ENCODE measurements at regions not wholly inside any gene's neighbourhood (a gene's known extent, or its start where the extent isn't known, plus 50 kb on each side); places are given as distances from the start of the nearest gene placed in this dataset.
"Not testable (repeated sequence)": the region's sequence is repeated elsewhere in the genome, so short reads cannot be mapped to it uniquely, and the experiment has no call there.

DNA sequence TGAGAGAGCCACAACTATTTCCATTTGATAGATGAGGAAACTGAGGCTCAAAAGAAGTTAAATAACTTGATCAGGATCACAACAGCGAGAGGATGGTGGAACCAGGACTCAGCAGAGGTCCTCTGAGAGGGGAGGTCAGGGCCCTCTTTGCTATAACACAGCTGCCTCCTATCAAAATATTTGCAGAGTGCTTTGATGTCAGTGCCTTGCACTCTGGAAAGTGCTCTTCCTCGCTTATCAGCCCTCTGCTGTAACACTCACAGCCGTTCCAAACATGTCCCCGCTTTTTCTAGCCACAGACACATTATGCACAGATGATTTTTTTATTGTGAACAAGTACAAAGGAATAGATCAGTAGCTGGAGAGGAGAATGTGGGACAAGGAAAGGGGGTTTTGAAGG lies 71.8 kb upstream of the ARHGAP29 start:
- DNase-seq (ENCODE audit: low spot score), result no peak
- in situ Hi-C loops (cut with HindIII; ENCODE audit: low sequenced_read_pairs), result no loop called here

GRCh38 chr1:94306521-94306920 lies 69.1 kb upstream of the ARHGAP29 start:
- in situ Hi-C loops (cut with HindIII; ENCODE audit: low sequenced_read_pairs), result no loop called here
- no peak for DNase-seq (ENCODE audit: low spot score)

- in situ Hi-C loops (cut with HindIII; ENCODE audit: low sequenced_read_pairs), result no loop called here
- no peak for DNase-seq (ENCODE audit: low spot score)
These were observed 68.3 kb upstream of the ARHGAP29 start for GRCh38 chr1:94305704-94306103.

DNA sequence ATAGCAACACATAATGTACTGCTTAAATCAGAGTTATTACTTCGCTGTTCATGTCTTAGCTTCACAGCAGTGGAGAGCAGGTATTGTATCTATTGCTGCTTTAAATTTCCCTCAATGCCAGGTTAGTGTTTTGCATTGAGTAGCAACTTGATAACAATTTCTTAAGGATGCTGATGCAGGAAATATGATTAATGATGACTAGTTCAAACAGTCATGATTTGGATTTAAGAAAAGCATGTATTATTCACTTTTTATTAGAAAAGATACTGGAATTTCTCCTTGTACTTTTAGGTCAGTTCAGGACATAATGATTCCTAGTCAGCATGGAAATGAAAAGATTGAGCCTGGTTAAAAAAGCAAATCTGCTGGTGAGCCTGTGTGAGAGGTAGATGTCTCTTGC lies 67.2 kb upstream of the ARHGAP29 start:
- DNase-seq (ENCODE audit: low spot score), result no peak
- in situ Hi-C loops (cut with HindIII; ENCODE audit: low sequenced_read_pairs), result no loop called here

DNA sequence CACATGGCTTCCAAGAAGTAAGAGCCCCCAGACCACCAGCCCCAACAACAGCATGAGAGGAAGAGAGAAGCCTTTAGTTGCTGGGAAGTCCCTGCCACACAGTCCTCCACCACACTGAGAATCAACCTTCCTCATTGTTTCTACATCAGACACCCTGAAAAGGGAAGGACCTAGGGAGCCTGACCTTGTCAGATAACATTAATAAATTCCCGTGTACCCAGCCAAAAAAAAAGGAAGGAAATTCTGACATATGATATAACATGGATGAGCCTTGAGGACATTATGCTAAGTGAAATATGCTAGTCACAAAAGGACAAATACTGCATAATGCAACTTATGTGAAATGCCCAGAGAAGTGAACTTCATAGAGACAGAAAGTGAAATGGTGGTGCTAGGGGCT lies 65.6 kb upstream of the ARHGAP29 start:
- DNase-seq (ENCODE audit: low spot score), result no peak
- in situ Hi-C loops (cut with HindIII; ENCODE audit: low sequenced_read_pairs), result no loop called here

DNA sequence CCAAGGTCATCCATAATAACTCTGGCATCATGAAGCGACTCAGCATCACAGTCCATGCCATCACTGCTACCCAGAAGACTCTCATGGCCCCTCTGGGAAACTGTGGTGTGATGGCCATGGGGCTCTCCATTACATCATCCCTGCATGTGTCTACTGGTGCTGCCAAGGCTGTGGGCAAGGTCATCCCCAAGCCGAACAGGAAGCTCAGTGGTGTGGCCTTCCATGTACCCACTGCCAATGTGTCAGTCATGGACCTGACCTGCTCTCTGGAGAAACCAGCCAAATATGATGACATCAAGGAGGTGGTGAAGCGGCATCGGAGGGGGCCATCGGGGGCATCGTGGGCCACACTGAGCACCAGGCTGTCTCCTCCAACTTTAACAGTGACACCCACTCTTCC lies 65.1 kb upstream of the ARHGAP29 start:
- in situ Hi-C loops (cut with HindIII; ENCODE audit: low sequenced_read_pairs), result no loop called here

GRCh38 chr1:94301186-94301585 lies 63.8 kb upstream of the ARHGAP29 start:
- no peak for DNase-seq (ENCODE audit: low spot score)
- in situ Hi-C loops (cut with HindIII; ENCODE audit: low sequenced_read_pairs), result no loop called here

More for the DNA sequence above, 65.1 kb upstream of the ARHGAP29 start:
- no peak for DNase-seq (ENCODE audit: low spot score)

DNA sequence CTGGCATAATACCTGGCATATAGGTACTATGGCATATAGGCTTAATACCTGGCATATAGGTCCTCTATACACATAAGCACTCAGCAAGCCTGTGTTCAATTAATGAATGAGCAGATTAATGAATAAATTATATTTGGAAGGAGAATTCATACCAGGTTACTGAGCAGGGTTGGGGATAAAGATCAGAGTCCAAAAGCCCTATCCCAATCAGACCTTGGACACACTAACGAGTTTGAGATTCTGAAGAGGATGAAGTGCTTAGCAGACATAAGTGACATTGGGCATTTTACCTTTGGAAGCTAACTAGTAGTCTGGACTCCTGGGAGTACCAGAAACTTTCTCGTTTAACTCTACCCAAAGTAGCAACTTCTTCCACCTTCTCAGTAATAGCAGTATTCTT lies 63.3 kb upstream of the ARHGAP29 start:
- in situ Hi-C loops (cut with HindIII; ENCODE audit: low sequenced_read_pairs), result no loop called here
- DNase-seq (ENCODE audit: low spot score), result no peak

DNA sequence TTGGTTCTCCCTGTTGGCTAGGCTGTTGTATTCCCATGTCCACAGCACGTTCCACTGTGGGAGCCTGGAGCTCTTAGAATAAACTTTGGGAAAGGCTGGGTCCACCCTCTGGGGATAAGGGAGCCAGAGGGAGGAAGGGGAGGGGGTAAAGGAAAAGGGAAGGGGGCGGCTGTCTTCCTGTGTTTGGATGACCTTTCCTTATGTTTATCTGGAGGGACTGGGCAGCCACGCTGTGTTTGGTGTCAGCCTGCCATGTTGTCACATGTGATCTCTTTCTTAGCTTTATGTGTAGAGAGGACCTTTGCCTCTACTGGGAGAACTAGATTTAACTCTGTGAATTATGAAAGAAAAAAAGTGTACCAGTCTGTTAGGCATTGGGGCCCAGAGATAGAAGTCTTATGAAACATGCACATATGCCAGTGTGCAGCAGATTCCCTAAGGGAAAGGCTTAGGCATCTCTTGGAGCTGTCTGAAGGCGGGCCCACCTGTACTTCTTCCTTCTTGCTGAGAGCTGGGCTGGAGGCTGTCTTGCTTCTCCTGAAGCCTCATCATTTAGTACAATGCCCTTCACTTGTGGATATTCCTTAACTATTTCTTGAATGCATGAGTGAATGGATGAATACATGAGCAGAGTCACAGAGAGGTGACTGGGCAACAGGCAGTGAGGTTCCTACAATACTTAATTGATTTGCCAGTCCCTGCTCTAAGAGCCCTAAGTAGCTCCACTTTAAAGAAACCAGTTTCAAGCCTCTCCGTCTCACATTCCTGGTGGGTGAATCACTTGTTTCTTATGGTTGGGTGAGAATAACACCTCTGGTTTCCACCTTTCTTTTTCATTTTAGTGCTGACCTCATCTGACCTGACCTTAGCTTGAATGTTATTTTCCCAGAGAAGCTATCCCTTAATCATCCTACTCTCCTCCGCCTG lies 62.5 kb upstream of the ARHGAP29 start:
- no peak for DNase-seq (ENCODE audit: low spot score)
- in situ Hi-C loops (cut with HindIII; ENCODE audit: low sequenced_read_pairs), result no loop called here

GRCh38 chr1:94298861-94299260 lies 61.5 kb upstream of the ARHGAP29 start:
- no peak for DNase-seq (ENCODE audit: low spot score)
- in situ Hi-C loops (cut with HindIII; ENCODE audit: low sequenced_read_pairs), result no loop called here

- in situ Hi-C loops (cut with HindIII; ENCODE audit: low sequenced_read_pairs), result no loop called here
- DNase-seq (ENCODE audit: low spot score), result no peak
These were observed 58.6 kb upstream of the ARHGAP29 start for GRCh38 chr1:94296018-94296417.

- in situ Hi-C loops (cut with HindIII; ENCODE audit: low sequenced_read_pairs); DNase-seq (ENCODE audit: low spot score): not testable (repeated sequence)
These were observed 55.6 kb upstream of the ARHGAP29 start for GRCh38 chr1:94292978-94293377.

DNA sequence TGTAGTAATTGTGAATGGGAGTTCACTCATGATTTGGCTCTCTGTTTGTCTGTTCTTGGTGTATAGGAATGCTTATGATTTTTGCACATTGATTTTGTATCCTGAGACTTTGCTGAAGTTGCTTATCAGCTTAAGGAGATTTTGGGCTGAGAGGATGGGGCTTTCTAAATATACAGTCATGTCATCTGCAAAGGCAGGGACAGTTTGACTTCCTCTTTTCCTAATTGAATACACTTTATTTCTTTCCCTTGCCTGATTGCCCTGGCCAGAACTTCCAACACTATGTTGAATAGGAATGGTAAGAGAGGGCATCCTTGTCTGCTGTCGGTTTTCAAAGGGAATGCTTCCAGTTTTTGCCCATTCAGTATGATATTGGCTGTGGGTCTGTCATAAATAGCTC lies 51.9 kb upstream of the ARHGAP29 start:
- DNase-seq (ENCODE audit: low spot score); in situ Hi-C loops (cut with HindIII; ENCODE audit: low sequenced_read_pairs): not testable (repeated sequence)

Data from G401 (cell line).